A549 (cell line): ENCODE measurements at regions not wholly inside any gene's neighbourhood (a gene's known extent, or its start where the extent isn't known, plus 50 kb on each side); places are given as distances from the start of the nearest gene placed in this dataset.
"Not testable (repeated sequence)": the region's sequence is repeated elsewhere in the genome, so short reads cannot be mapped to it uniquely, and the experiment has no call there.

Experiments
- ATAC-seq, 2 experiments: fragments of 200-7000 bp in 1 of 2; fragments of >200 bp in 1 of 2; cut with Nextera tagmentation in 1 of 2; cut with Tn5 transposase in 1 of 2; 3 replicates each; pipeline versions ENCODE4 v1.8.0 to v1.9.1; 2018 to 2020; ENCODE audit warnings: mild to moderate bottlenecking in 1 of 2, moderate library complexity in 1 of 2
- CTCF ChIA-PET: fragments of 300-600 bp; sonication (Branson Sonifier 250); formaldehyde crosslinking; extraction: SDS; loops from one replicate; lab custom pipeline; 2021; ENCODE audit warnings: antibody characterized with exemption, inconsistent platforms; lab: Yijun Ruan, JAX
- POLR2A ChIA-PET: fragments of 350-600 bp; formaldehyde crosslinking; extraction: SDS; loops from one replicate; lab custom pipeline; 2021; ENCODE audit warnings: antibody characterized with exemption, inconsistent platforms; lab: Yijun Ruan, JAX
- DNase-seq, 2 experiments: peaks; one replicate each; pipeline versions ENCODE4 v3.0.0 to v3.0.0-alpha.2; 2011 to 2016; ENCODE audit warnings: low read depth in 1 of 2, low spot score in 1 of 2
- FAIRE-seq: peaks from 2 replicates; lab custom pipeline; 2011; peaks lifted over from hg19 to GRCh38; lab: Jason Lieb, UNC
- H3K27ac ChIP-seq, 2 experiments: fragments of >200 bp; sonication (Bioruptor Twin); formaldehyde crosslinking; 3 replicates each; pipeline ENCODE4 v1.5.1; 2016 to 2017
- H3K4me1 ChIP-seq: fragments of >200 bp; sonication (Bioruptor Twin); formaldehyde crosslinking; 3 replicates; pipeline ENCODE4 v1.6.1; 2016
- H3K4me2 ChIP-seq: fragments of >200 bp; sonication (Bioruptor Twin); formaldehyde crosslinking; 3 replicates; pipeline ENCODE4 v1.6.1; 2016
- H3K4me3 ChIP-seq: fragments of >200 bp; sonication (Bioruptor Twin); formaldehyde crosslinking; 3 replicates; pipeline ENCODE4 v1.5.1; 2016
- H3K9me3 ChIP-seq: fragments of >200 bp; sonication (Bioruptor Twin); formaldehyde crosslinking; 3 replicates; pipeline ENCODE4 v1.6.1; 2016
- BHLHE40 ChIP-seq: IDR thresholded peaks from 2 replicates; pipeline ENCODE4 v1.6.1; 2012; ENCODE audit warnings: low read depth, low read length, inconsistent platforms
- CBX2 ChIP-seq: fragments of 200-600 bp; sonication (generic); IDR thresholded peaks from 2 replicates; pipeline ENCODE4 v1.6.1; 2016; ENCODE audit warnings: low read depth, mild to moderate bottlenecking, borderline replicate concordance
- CEBPB ChIP-seq, 2 experiments: fragments of >200 bp in 1 of 2; sonication (Bioruptor Twin) in 1 of 2; formaldehyde crosslinking in 1 of 2; IDR thresholded peaks; 2 replicates each; pipeline ENCODE4 v1.6.1; 2012 to 2016
- E2F6 ChIP-seq: IDR thresholded peaks from 2 replicates; pipeline ENCODE4 v1.6.1; 2012; ENCODE audit warnings: low read depth, borderline replicate concordance
- EHMT2 ChIP-seq: fragments of 200-600 bp; sonication (generic); IDR thresholded peaks from 2 replicates; pipeline ENCODE4 v1.6.1; 2016; ENCODE audit warnings: antibody characterized with exemption, low read depth, mild to moderate bottlenecking, moderate library complexity
- EP300 ChIP-seq, 2 experiments: fragments of >200 bp; sonication (Bioruptor Twin); formaldehyde crosslinking; IDR thresholded peaks; 2 replicates in 1 of 2; 3 replicates in 1 of 2; pipeline ENCODE4 v1.6.1; 2016 to 2017
- ESRRA ChIP-seq: fragments of 150-350 bp; IDR thresholded peaks from 2 replicates; pipeline ENCODE4 v1.6.1; 2014; ENCODE audit warnings: mild to moderate bottlenecking, low read length, borderline replicate concordance
- FOSL2 ChIP-seq, 2 experiments: fragments of 450-650 bp in 1 of 2; fragments of >200 bp in 1 of 2; sonication (Bioruptor Twin) in 1 of 2; formaldehyde crosslinking; IDR thresholded peaks; 2 replicates each; pipeline versions ENCODE4 v1.5.0 to v1.6.1; 2016 to 2020; ENCODE audit warnings: mild to moderate bottlenecking in 1 of 2, moderate library complexity in 1 of 2
- FOXS1 ChIP-seq: fragments of 250-450 bp; sonication (Bioruptor Pico); IDR thresholded peaks from 2 replicates; pipeline ENCODE4 v1.5.0; 2020; ENCODE audit warnings: mild to moderate bottlenecking, moderate library complexity
- HEYL ChIP-seq: fragments of 250-450 bp; sonication (Bioruptor Pico); IDR thresholded peaks from 2 replicates; pipeline ENCODE4 v1.8.0; 2021; ENCODE audit warnings: mild to moderate bottlenecking, moderate library complexity
- HOXA7 ChIP-seq: fragments of 250-450 bp; sonication (Bioruptor Pico); IDR thresholded peaks from 2 replicates; pipeline ENCODE4 v1.5.0; 2020; ENCODE audit warnings: mild to moderate bottlenecking, moderate library complexity
- KDM5A ChIP-seq: fragments of 200-600 bp; sonication (generic); IDR thresholded peaks from 2 replicates; pipeline ENCODE4 v1.6.1; 2016; ENCODE audit warnings: antibody characterized with exemption, mild to moderate bottlenecking
- MAFK ChIP-seq: fragments of 450-650 bp; IDR thresholded peaks from 2 replicates; pipeline ENCODE4 v1.6.1; 2014; ENCODE audit not compliant: partially characterized antibody
- MAZ ChIP-seq: fragments of 150-350 bp; IDR thresholded peaks from 2 replicates; pipeline ENCODE4 v1.6.1; 2014; ENCODE audit warnings: antibody characterized with exemption, low read depth, low read length, borderline replicate concordance
- POLR2A ChIP-seq: IDR thresholded peaks from 2 replicates; pipeline ENCODE4 v1.6.1; 2012; ENCODE audit warnings: mild to moderate bottlenecking, low read length
- POLR2AphosphoS2 ChIP-seq: conservative IDR thresholded peaks from 2 replicates; pipeline ENCODE4 v1.6.1; 2012; ENCODE audit warnings: low read length, improper control_type of control experiment, inconsistent platforms
- RFX5 ChIP-seq: fragments of 450-650 bp; IDR thresholded peaks from 2 replicates; pipeline ENCODE4 v1.7.1; 2014; ENCODE audit warnings: antibody characterized with exemption, mild to moderate bottlenecking, moderate library complexity
- RNF2 ChIP-seq: fragments of 200-600 bp; sonication (generic); IDR thresholded peaks from 2 replicates; pipeline ENCODE4 v1.6.1; 2016; ENCODE audit warnings: low read depth, mild to moderate bottlenecking, antibody characterized with exemption, moderate library complexity, borderline replicate concordance
- SREBF2 ChIP-seq: fragments of 450-650 bp; IDR thresholded peaks from 2 replicates; pipeline ENCODE4 v1.6.1; 2014; ENCODE audit warnings: mild to moderate bottlenecking, moderate library complexity
- TFCP2L1 ChIP-seq: fragments of 250-450 bp; sonication (Bioruptor Pico); IDR thresholded peaks from 2 replicates; pipeline ENCODE4 v1.5.0; 2021; ENCODE audit warnings: mild to moderate bottlenecking
- TP53 ChIP-seq: fragments of 250-450 bp; sonication (Bioruptor Pico); IDR thresholded peaks from 2 replicates; pipeline ENCODE4 v1.5.0; 2021; ENCODE audit warnings: mild to moderate bottlenecking, moderate library complexity
- USF2 ChIP-seq: fragments of 450-650 bp; IDR thresholded peaks from 2 replicates; pipeline ENCODE4 v1.6.1; 2014; ENCODE audit warnings: antibody characterized with exemption
- ZFP36 ChIP-seq: fragments of 450-650 bp; IDR thresholded peaks from 2 replicates; pipeline ENCODE4 v1.6.1; 2014; ENCODE audit warnings: borderline replicate concordance; ENCODE audit not compliant: partially characterized antibody
- ZNF302 ChIP-seq: fragments of 250-450 bp; sonication (Bioruptor Pico); IDR thresholded peaks from 2 replicates; pipeline ENCODE4 v1.9.0; 2021; ENCODE audit warnings: inconsistent platforms, mild to moderate bottlenecking, moderate library complexity
- ZSCAN20 ChIP-seq: fragments of 250-450 bp; sonication (Bioruptor Pico); IDR thresholded peaks from 2 replicates; pipeline ENCODE4 v1.8.0; 2022; ENCODE audit warnings: mild to moderate bottlenecking, moderate library complexity
- WGBS: methylation state at CpG from one replicate; pipeline ENCODE4 v1.1.6; 2017; ENCODE audit errors: missing lambda C conversion rate; 5-methylcytosine and 5-hydroxymethylcytosine counted together
- TF ChIP-seq, protein P1 (sequence below): fragments of >200 bp; sonication (Bioruptor Twin); formaldehyde crosslinking; IDR thresholded peaks from 2 replicates; pipeline ENCODE4 v1.6.1; 2016
- TF ChIP-seq, protein P2 (sequence below): fragments of >200 bp; sonication (Bioruptor Twin); formaldehyde crosslinking; IDR thresholded peaks from 3 replicates; pipeline ENCODE4 v1.5.1; 2016
- TF ChIP-seq, protein P3 (sequence below): fragments of 250-450 bp; sonication (Bioruptor Pico); IDR thresholded peaks from 2 replicates; pipeline ENCODE4 v1.5.0; 2020; ENCODE audit warnings: low read depth, mild to moderate bottlenecking, moderate library complexity

GRCh38 chr22:25419247-25420113 lies 145.0 kb upstream of the GRK3 start:
- no peak overlapping the region for H3K27ac ChIP-seq
- TF ChIP-seq EP300 (IDR thresholded peaks at IDR 0.05) = no peak
- TF ChIP-seq FOXS1 (CRISPR knock-in tag) = no peak
- TF ChIP-seq SREBF2 = no peak
- no peak for TF ChIP-seq ZFP36
- TF ChIP-seq TFCP2L1 = no peak
- TF ChIP-seq HEYL (CRISPR knock-in tag) = no peak
- TF ChIP-seq FOSL2 (IDR thresholded peaks at IDR 0.05) = no peak
- TF ChIP-seq FOSL2 (CRISPR knock-in tag; IDR thresholded peaks at IDR 0.05) = no peak
- TF ChIP-seq, protein P1, sequence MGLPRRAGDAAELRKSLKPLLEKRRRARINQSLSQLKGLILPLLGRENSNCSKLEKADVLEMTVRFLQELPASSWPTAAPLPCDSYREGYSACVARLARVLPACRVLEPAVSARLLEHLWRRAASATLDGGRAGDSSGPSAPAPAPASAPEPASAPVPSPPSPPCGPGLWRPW = no peak
- no peak for TF ChIP-seq RFX5
- no peak for TF ChIP-seq RNF2
- no peak for TF ChIP-seq USF2
- TF ChIP-seq ZNF302 = no peak
- TF ChIP-seq POLR2AphosphoS2 = no peak
- TF ChIP-seq MAFK = no peak
- no peak for TF ChIP-seq MAZ
- TF ChIP-seq, protein P2, sequence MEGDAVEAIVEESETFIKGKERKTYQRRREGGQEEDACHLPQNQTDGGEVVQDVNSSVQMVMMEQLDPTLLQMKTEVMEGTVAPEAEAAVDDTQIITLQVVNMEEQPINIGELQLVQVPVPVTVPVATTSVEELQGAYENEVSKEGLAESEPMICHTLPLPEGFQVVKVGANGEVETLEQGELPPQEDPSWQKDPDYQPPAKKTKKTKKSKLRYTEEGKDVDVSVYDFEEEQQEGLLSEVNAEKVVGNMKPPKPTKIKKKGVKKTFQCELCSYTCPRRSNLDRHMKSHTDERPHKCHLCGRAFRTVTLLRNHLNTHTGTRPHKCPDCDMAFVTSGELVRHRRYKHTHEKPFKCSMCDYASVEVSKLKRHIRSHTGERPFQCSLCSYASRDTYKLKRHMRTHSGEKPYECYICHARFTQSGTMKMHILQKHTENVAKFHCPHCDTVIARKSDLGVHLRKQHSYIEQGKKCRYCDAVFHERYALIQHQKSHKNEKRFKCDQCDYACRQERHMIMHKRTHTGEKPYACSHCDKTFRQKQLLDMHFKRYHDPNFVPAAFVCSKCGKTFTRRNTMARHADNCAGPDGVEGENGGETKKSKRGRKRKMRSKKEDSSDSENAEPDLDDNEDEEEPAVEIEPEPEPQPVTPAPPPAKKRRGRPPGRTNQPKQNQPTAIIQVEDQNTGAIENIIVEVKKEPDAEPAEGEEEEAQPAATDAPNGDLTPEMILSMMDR = no peak
- no peak for TF ChIP-seq E2F6
- no peak for ATAC-seq
- ChIA-PET CTCF (interaction anchor here (0.7 to 1.3 kb wide), 4 partner anchors 9 to 696 kb away, joined by 3 to 5 read pairs (median 3); no protein-coding TSS in a partner anchor), POLR2A (no interaction called here)
- DNase-seq = no peak
- no peak overlapping the region for H3K4me2 ChIP-seq
- no peaks in the 10 kb centered on the region for H3K9me3 ChIP-seq
- 74% methylated on average over 25 of the region's 25 CpGs for WGBS
- H3K4me1 ChIP-seq = no peaks in the 10 kb centered on the region
- no peak for FAIRE-seq
- H3K4me3 ChIP-seq = no peak overlapping the region

- H3K9me3 ChIP-seq, H3K27ac ChIP-seq, ATAC-seq, H3K4me2 ChIP-seq, FAIRE-seq, H3K4me1 ChIP-seq, POLR2A ChIA-PET, H3K4me3 ChIP-seq, DNase-seq: not testable (repeated sequence)
- CTCF ChIA-PET = interaction anchor here (0.9 to 1.3 kb wide), 2 partner anchors 57 to 59 kb away, joined by 3 to 5 read pairs; no protein-coding TSS in a partner anchor
- 74% methylated on average over 6 of the region's 6 CpGs for WGBS
Measured at GRCh38 chr22:25420114-25420441, 144.4 kb upstream of the GRK3 start.

DNA sequence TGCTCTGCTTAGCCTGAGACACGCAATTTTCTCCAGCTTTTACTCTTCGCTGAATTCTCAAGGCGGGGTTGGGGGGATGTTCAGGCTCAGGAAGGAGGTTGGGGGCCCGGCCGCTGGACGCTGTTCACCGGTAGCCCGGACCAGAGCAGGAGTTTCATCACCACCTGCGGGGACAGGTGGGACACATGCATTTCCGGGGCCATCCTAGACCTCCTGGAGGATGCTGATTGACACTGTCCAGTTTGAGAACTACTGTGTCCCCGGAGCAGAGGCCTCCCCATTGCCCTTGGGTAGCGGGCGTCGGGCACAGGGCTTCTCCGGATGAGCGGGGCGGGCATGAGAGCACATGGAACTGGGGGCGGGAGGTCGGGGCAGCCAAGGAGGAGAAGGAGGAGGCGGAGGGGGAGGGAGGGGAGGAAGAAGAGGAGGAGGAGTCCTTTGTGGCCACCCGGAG lies 144.0 kb upstream of the GRK3 start:
- Histone ChIP-seq H3K4me3 (peak overlapping the region; percentile 59), H3K4me1 (no peaks in the 10 kb centered on the region), H3K9me3 (no peaks in the 10 kb centered on the region), H3K27ac (peak overlapping the region in 1 of 2 experiments; percentile 78; a peak in 4 of 6 replicates), H3K4me2 (peak overlapping the region; percentile 94)
- WGBS = 87% methylated on average over 9 of the region's 21 CpGs
- ChIA-PET CTCF (interaction anchor here (0.9 to 1.4 kb wide), 3 partner anchors 58 to 62 kb away, joined by 3 to 5 read pairs (median 4); no protein-coding TSS in a partner anchor), POLR2A (no interaction called here)
- ATAC-seq = no peak
- no peak for DNase-seq
- FAIRE-seq = no peak
- no peak for TF ChIP-seq EHMT2
- no peak for TF ChIP-seq TP53 (CRISPR knock-in tag)
- TF ChIP-seq POLR2A = no peak
- no peak for TF ChIP-seq ZSCAN20 (CRISPR knock-in tag)
- TF ChIP-seq, protein P3, sequence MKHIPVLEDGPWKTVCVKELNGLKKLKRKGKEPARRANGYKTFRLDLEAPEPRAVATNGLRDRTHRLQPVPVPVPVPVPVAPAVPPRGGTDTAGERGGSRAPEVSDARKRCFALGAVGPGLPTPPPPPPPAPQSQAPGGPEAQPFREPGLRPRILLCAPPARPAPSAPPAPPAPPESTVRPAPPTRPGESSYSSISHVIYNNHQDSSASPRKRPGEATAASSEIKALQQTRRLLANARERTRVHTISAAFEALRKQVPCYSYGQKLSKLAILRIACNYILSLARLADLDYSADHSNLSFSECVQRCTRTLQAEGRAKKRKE = no peak
- no peak for TF ChIP-seq HOXA7 (CRISPR knock-in tag)
- no peak for TF ChIP-seq KDM5A
- TF ChIP-seq E2F6 = no peak
- no peak for TF ChIP-seq CBX2
- TF ChIP-seq MAZ = no peak
- TF ChIP-seq BHLHE40 = no peak
- no peak for TF ChIP-seq ESRRA
- no peak for TF ChIP-seq CEBPB (IDR thresholded peaks at IDR 0.05)
- no peak for TF ChIP-seq RFX5
- TF ChIP-seq ZNF302 = no peak
- TF ChIP-seq, protein P1 = no peak
